Endothelial cell of umbilical vein (primary cell): ENCODE measurements at regions not wholly inside any gene's neighbourhood (a gene's known extent, or its start where the extent isn't known, plus 50 kb on each side); places are given as distances from the start of the nearest gene placed in this dataset.

Experiments
- CTCF ChIP-seq, 2 donors: IDR thresholded peaks; 1 replicate in 1 of 2; 2 replicates in 1 of 2; pipeline ENCODE4 v1.5.1; 2011; ENCODE audit warnings: low read length in 2 of 2, mild to moderate bottlenecking in 2 of 2, moderate library complexity in 2 of 2, control low read depth in 1 of 2, inconsistent platforms in 1 of 2, low read depth in 1 of 2; ENCODE audit not compliant: insufficient read depth in 1 of 2; ENCODE audit errors: extremely low read depth in 1 of 2
- MYC ChIP-seq: IDR thresholded peaks from one replicate; pipeline ENCODE4 v1.6.1; 2011; ENCODE audit warnings: mild to moderate bottlenecking, low read depth, low read length
- POLR2A ChIP-seq: IDR thresholded peaks from 2 replicates; pipeline ENCODE4 v1.6.1; 2012; ENCODE audit warnings: low read depth, mild to moderate bottlenecking, control low read depth, low read length
- POLR2AphosphoS5 ChIP-seq: IDR thresholded peaks from 2 replicates; pipeline ENCODE4 v1.6.1; 2012; ENCODE audit warnings: low read depth, mild to moderate bottlenecking, control low read depth, low read length, moderate library complexity; ENCODE audit not compliant: insufficient read depth

- TF ChIP-seq CTCF (IDR thresholded peaks at IDR 0.05; ENCODE audit: extremely low read depth in 1 of 2, insufficient read depth in 1 of 2, low read depth in 1 of 2, low read length in 2 of 2) (no peak), MYC (no peak), POLR2A (no peak), POLR2AphosphoS5 (no peak)
Observed at GRCh38 chr22:27669798-27670599, 131.6 kb downstream of the MN1 start.
